Naive thymus-derived CD8-positive, alpha-beta T cell (primary cell): ENCODE measurements at regions not wholly inside any gene's neighbourhood (a gene's known extent, or its start where the extent isn't known, plus 50 kb on each side); places are given as distances from the start of the nearest gene placed in this dataset.
"Not testable (repeated sequence)": the region's sequence is repeated elsewhere in the genome, so short reads cannot be mapped to it uniquely, and the experiment has no call there.

Experiments used
- ATAC-seq, 2 donors: fragments of 150-1000 bp; cut with Tn5 transposase in 1 of 2; sonication (Bioruptor Pico), chemical (Tn5 transposase) in 1 of 2; 1 replicate in 1 of 2; 2 replicates in 1 of 2; pipeline ENCODE4 v1.10.0; 2021; ENCODE audit warnings: mild to moderate bottlenecking in 2 of 2, moderate library complexity in 2 of 2
- POLR2A ChIA-PET: fragments of 350-600 bp; sonication (Branson Sonifier 250); formaldehyde crosslinking; loops from one replicate; lab custom pipeline; 2021; ENCODE audit warnings: antibody characterized with exemption; lab: Charles Lee
- DNase-seq, 10 donors: peaks; one replicate each; pipeline versions ENCODE4 v3.0.0 to v3.0.0-alpha.2; 2020 to 2022
- H3K27ac Mint-ChIP-seq, 10 donors: one replicate each; pipeline ENCODE4 v1.8.0; 2020 to 2022; ENCODE audit warnings: mild to moderate bottlenecking in 10 of 10, mixed read lengths in 10 of 10, moderate library complexity in 4 of 10, inconsistent platforms in 1 of 10
- H3K27me3 Mint-ChIP-seq, 5 donors: one replicate each; pipeline ENCODE4 v1.8.0; 2021 to 2022; ENCODE audit warnings: mixed read lengths in 5 of 5
- H3K36me3 Mint-ChIP-seq, 3 donors: one replicate each; pipeline ENCODE4 v1.8.0; 2020 to 2022; ENCODE audit warnings: mixed read lengths in 3 of 3, mild to moderate bottlenecking in 2 of 3, inconsistent platforms in 1 of 3
- H3K4me1 Mint-ChIP-seq, 4 donors: one replicate each; pipeline ENCODE4 v1.8.0; 2021 to 2022; ENCODE audit warnings: mixed read lengths in 4 of 4
- H3K4me3 Mint-ChIP-seq, 10 donors: one replicate each; pipeline ENCODE4 v1.8.0; 2020 to 2022; ENCODE audit warnings: mild to moderate bottlenecking in 10 of 10, mixed read lengths in 10 of 10, moderate library complexity in 6 of 10, inconsistent platforms in 1 of 10
- H3K9me3 Mint-ChIP-seq, 9 donors: one replicate each; pipeline ENCODE4 v1.8.0; 2020 to 2022; ENCODE audit warnings: mixed read lengths in 9 of 9, mild to moderate bottlenecking in 3 of 9, inconsistent platforms in 1 of 9, moderate library complexity in 1 of 9

DNA sequence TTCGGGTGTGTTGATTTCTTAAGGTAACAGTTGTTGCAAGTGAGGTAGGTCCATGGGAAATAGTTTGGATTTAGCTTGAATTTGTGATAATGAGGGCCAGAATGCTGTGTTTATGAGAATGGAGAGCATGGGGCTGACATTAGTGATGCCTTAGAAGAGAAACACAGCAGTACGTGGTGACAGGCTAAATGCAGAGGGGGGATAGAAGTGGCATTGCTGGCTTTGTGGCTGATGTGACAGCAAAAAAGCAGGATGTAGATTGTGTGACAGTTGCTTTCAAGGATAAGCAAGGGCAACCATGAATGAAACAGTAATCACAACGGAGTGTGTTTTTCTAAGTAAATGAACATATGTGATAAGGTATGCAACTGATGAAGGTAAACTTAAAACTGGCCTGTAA is 103.4 kb upstream of the SGCD start:
- H3K27ac Mint-ChIP-seq, result no peak overlapping the region
- H3K9me3 Mint-ChIP-seq, result peaks cover 0 to 5% (median 0%) of the 10 kb centered on the region in 9 donors
- H3K27me3 Mint-ChIP-seq, result peaks cover 0 to 16% (median 2%) of the 10 kb centered on the region in 5 donors
- H3K36me3 Mint-ChIP-seq, result no peaks in the 10 kb centered on the region
- no peak overlapping the region for H3K4me3 Mint-ChIP-seq
- no peaks in the 10 kb centered on the region for H3K4me1 Mint-ChIP-seq
- DNase-seq, result no peak
- no peak for ATAC-seq
- POLR2A ChIA-PET, result no interaction called here

DNA sequence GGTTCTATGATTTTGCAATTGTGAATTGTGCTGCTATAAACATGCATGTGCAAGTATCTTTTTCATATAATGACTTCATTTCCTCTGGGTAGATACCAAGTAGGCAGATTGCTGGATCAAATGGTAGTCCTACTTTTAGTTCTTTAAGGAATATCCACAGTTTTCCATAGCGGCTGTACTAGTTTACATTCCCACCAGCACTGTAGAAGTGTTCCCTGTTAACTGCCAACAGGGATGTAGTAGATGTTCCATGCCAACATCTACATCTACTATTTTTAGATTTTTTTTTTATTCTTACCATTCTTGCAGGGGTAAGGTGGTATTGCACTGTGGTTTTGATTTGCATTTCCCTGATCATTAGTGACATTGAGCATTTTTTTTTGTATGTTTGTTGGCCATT is 100.5 kb upstream of the SGCD start:
- peaks cover 0 to 28% (median 2%) of the 10 kb centered on the region in 5 donors for H3K27me3 Mint-ChIP-seq
- POLR2A ChIA-PET, H3K4me3 Mint-ChIP-seq, DNase-seq, H3K4me1 Mint-ChIP-seq, H3K27ac Mint-ChIP-seq, H3K36me3 Mint-ChIP-seq, ATAC-seq, H3K9me3 Mint-ChIP-seq: not testable (repeated sequence)

DNA sequence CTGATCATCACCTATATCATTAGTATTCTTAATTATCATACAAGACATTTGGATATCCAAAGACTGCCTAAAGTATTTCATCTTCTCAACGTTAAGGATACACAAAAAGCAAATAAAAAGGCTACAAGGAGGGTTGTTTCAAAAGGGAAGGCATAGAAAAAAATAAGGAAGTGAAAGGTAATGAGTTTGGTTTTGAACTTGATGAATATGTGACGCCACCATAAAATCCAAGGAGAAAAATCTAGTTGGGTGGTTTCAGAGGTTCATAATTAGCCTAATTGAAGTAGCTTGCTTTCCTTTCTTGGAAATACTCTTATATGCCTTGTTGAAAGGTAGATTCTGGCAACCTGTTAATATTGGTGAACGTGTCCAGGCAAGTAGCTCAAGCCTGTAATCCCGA is 96.1 kb upstream of the SGCD start:
- H3K36me3 Mint-ChIP-seq, result no peaks in the 10 kb centered on the region
- H3K4me3 Mint-ChIP-seq, result no peak overlapping the region
- DNase-seq (no peak), ATAC-seq (no peak)
- no peak overlapping the region for H3K27ac Mint-ChIP-seq
- H3K27me3 Mint-ChIP-seq, result peaks cover 0 to 20% (median 2%) of the 10 kb centered on the region in 5 donors
- H3K9me3 Mint-ChIP-seq, result peaks cover 0 to 8% (median 2%) of the 10 kb centered on the region in 9 donors
- POLR2A ChIA-PET, result no interaction called here
- H3K4me1 Mint-ChIP-seq, result no peaks in the 10 kb centered on the region

DNA sequence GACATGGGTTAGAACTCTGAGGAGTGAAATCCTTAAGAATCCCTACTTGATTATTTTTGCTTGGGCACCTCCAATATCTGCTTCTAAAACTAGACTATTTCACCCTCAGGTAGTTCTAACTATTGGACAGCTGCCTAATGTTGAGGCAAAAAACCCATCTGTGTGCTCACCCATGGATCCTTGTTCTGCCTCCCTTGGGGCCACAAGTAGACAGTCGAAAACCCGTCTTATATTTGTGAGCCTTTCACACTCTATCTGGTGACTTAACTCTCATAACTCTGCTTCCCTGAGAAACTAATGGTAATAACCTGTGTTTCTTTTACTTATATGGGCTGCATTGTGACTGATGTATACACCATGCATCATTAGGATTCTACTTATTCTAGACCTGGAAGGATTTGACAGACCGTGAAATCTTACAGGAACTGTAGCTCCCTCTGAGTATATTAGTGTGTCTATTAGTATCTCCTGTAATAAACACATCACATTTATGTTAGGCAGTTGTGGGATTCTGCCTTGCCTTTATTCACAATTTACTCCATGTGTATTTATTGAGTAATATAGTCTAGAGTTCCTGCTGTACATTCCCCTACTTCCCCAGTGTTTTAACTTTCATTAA is 94.6 kb upstream of the SGCD start:
- ATAC-seq (no peak), DNase-seq (no peak)
- H3K36me3 Mint-ChIP-seq, result no peaks in the 10 kb centered on the region
- H3K4me3 Mint-ChIP-seq, result no peak overlapping the region
- peaks cover 0 to 19% (median 2%) of the 10 kb centered on the region in 5 donors for H3K27me3 Mint-ChIP-seq
- no peak overlapping the region for H3K27ac Mint-ChIP-seq
- no peaks in the 10 kb centered on the region for H3K4me1 Mint-ChIP-seq
- H3K9me3 Mint-ChIP-seq, result peaks cover 0 to 8% (median 0%) of the 10 kb centered on the region in 9 donors
- POLR2A ChIA-PET, result no interaction called here

DNA sequence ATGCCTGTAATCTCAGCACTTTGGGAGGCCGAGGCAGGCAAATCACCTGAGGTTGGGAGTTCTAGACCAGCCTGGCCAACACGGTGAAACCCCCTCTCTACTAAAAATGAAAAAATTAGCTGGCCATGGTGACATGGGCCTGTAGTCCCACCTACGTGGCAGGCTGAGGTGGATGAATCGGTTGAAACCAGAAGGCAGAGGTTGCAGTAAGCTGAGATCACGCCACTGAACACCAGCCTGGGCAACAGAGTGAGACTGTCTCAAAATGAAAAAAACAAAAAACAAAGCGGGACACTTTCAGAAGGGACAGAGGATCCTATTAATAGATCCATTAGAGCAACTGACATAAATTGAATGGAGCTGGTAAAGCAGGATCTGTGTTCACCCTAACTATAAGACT is 89.6 kb upstream of the SGCD start:
- POLR2A ChIA-PET, result no interaction called here
- Mint-ChIP-seq H3K27ac (no peak overlapping the region), H3K4me1 (no peaks in the 10 kb centered on the region), H3K27me3 (peaks cover 0 to 9% (median 0%) of the 10 kb centered on the region in 5 donors), H3K36me3 (no peaks in the 10 kb centered on the region), H3K9me3 (no peaks in the 10 kb centered on the region), H3K4me3 (no peak overlapping the region)
- ATAC-seq (no peak), DNase-seq (no peak)

DNA sequence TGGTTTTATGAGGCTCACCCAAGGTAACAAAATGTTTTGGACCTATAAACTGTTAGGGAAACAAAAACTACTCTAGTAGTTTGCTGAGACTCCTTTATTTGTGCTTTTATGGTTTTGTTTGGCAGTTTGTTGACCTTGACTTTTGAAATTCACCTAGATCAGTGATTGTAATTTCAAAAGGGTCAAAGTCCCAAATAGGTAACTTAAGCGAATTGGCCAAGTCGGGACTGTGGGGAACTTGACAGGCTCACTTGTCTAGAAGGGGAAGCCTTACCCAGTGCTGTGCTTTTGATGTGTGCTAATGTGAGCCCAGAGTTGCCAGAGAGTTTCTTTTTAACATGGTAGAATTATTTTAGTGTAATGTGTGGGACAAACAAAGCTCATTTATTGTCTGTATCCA is 87.2 kb upstream of the SGCD start:
- H3K27ac Mint-ChIP-seq, result no peak overlapping the region
- peaks cover 0 to 1% (median 0%) of the 10 kb centered on the region in 4 donors for H3K4me1 Mint-ChIP-seq
- H3K27me3 Mint-ChIP-seq, result peaks cover 0 to 9% (median 0%) of the 10 kb centered on the region in 5 donors
- POLR2A ChIA-PET, result no interaction called here
- no peak for DNase-seq
- no peak for ATAC-seq
- H3K4me3 Mint-ChIP-seq, result no peak overlapping the region
- no peaks in the 10 kb centered on the region for H3K36me3 Mint-ChIP-seq
- H3K9me3 Mint-ChIP-seq, result no peaks in the 10 kb centered on the region

DNA sequence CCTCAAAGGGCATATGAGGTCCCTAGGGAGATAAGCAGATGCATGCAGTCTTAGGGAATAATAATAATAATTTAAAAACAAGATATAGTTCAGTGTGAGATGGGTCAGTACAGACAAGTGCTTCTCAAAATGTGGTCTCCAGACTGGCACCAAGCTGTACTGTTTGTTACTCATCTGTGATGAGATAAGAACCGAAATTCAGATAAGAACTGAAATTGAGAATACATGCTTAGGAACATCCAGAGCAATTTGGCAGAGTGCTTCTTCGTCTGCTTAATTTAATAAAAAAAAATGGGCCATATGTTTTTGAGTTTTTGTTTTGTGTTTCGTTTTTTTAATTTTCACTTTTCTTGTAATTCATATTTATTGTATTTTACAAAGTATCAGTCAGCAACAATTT is 86.5 kb upstream of the SGCD start:
- POLR2A ChIA-PET, result no interaction called here

DNA sequence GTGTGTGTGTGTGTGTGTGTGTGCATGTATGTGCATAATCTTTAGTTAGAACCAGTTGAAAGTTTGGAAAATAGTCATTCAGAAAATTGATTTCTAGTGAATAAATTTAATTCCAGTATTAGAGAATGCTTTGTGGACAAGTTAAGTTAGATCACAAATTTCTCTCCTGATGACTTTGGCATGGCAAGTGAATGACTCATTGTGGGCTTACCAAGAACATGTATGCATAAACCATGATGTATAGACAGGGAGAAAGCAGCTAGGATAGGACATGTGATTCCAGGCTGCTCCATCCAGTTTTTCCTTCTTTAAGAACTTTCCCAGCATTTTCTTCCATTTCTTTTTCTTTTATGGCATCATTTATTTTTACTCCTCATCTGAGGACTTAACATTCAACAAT is 85.7 kb upstream of the SGCD start:
- DNase-seq (no peak), ATAC-seq (no peak)
- Mint-ChIP-seq H3K27me3 (peaks cover 0 to 9% (median 3%) of the 10 kb centered on the region in 5 donors), H3K9me3 (no peaks in the 10 kb centered on the region), H3K27ac (no peak overlapping the region), H3K4me3 (no peak overlapping the region), H3K36me3 (no peaks in the 10 kb centered on the region), H3K4me1 (peaks cover 0 to 1% (median 0%) of the 10 kb centered on the region in 4 donors)
- POLR2A ChIA-PET, result no interaction called here

More for the DNA sequence above, 86.5 kb upstream of the SGCD start:
- Mint-ChIP-seq H3K27ac (no peak overlapping the region), H3K9me3 (no peaks in the 10 kb centered on the region), H3K27me3 (peaks cover 0 to 9% (median 0%) of the 10 kb centered on the region in 5 donors), H3K36me3 (no peaks in the 10 kb centered on the region), H3K4me1 (peaks cover 0 to 1% (median 0%) of the 10 kb centered on the region in 4 donors), H3K4me3 (no peak overlapping the region)
- ATAC-seq (no peak), DNase-seq (no peak)

DNA sequence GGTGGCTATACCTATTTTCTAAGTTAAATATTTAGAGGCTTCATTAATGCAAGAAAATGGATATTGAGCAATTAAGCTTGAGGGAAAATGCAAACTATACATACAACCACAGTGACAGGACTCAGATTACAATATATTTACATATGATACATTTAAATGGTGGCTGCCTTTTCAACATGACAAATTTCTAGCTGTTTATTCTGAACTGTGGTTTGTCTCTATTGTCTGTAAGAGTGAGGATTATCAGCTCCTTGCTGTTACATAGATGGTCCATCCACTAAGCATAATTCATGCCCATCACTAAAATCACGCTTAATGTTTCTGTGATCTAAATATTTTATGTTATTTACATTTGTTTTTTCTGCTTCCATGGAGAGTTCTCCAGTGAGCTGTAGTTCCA is 81.1 kb upstream of the SGCD start:
- peaks cover 0 to 1% (median 0%) of the 10 kb centered on the region in 4 donors for H3K4me1 Mint-ChIP-seq
- no peak overlapping the region for H3K27ac Mint-ChIP-seq
- H3K27me3 Mint-ChIP-seq, result peaks cover 0 to 14% (median 2%) of the 10 kb centered on the region in 5 donors
- H3K36me3 Mint-ChIP-seq, result no peaks in the 10 kb centered on the region
- ATAC-seq, result no peak
- H3K9me3 Mint-ChIP-seq, result no peaks in the 10 kb centered on the region
- POLR2A ChIA-PET, result no interaction called here
- no peak for DNase-seq
- H3K4me3 Mint-ChIP-seq, result no peak overlapping the region

DNA sequence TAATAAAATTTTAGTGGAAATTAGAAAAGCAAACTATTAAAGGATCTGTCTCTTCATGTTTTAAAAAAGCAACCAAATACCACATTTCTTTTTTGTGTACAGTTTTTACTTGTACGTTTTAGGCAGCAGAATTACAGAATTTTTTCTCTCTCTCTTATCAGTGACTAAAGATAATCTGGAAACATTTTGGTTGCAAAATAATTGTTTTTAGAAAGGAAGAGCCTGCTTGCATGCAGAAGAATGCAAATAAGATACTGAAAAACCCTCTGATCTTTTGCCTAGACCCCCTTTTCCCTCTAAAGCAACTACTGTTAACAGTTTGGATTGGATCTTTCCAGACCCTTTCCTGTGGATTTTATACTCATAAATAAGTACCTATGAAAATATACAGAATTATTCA is 75.9 kb upstream of the SGCD start:
- Mint-ChIP-seq H3K4me3 (no peak overlapping the region), H3K4me1 (no peaks in the 10 kb centered on the region), H3K27ac (no peak overlapping the region), H3K9me3 (no peaks in the 10 kb centered on the region), H3K36me3 (no peaks in the 10 kb centered on the region), H3K27me3 (peaks cover 0 to 11% (median 2%) of the 10 kb centered on the region in 5 donors)
- POLR2A ChIA-PET, result no interaction called here
- no peak for ATAC-seq
- DNase-seq, result no peak

DNA sequence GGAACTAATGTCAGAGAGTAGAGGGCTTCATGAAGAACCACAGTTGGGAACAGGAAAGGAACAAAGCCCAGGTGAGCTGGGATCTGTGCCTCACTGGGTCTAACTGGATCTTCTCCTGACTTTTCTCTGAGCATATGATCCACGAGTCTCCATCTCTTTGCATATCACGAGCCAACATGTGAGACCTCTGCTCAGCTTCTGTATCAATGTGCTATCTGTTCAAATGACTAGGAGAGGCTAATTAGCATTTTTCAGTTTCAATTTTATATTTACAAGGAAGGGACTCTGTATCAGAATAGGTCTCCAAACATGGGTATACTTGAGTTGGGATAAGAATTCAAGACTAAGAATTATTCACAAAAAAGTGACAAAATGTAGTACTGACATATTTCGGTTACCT is 73.8 kb upstream of the SGCD start:
- no peak overlapping the region for H3K27ac Mint-ChIP-seq
- no peak for ATAC-seq
- peaks cover 0 to 7% (median 2%) of the 10 kb centered on the region in 5 donors for H3K27me3 Mint-ChIP-seq
- H3K9me3 Mint-ChIP-seq, result no peaks in the 10 kb centered on the region
- H3K4me1 Mint-ChIP-seq, result no peaks in the 10 kb centered on the region
- POLR2A ChIA-PET, result no interaction called here
- no peak for DNase-seq
- H3K4me3 Mint-ChIP-seq, result no peak overlapping the region
- H3K36me3 Mint-ChIP-seq, result no peaks in the 10 kb centered on the region

DNA sequence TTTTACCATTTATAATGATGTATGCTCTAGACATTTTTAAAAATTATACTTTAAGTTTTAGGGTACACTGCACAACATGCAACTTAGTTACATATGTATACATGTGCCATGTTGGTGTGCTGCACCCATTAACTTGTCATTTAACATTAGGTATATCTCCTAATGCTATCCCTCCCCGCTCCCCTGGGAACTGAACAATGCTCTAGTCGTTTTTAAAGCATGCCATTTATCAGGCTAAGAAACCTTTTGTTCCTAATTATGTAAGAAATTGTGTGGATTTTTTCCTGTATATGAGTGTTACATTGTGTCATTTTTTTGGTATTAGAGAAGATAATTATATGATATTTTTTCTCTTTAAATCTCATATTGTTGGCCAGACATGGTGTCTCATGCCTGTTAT is 72.8 kb upstream of the SGCD start:
- Mint-ChIP-seq H3K36me3 (no peaks in the 10 kb centered on the region), H3K27ac (no peak overlapping the region), H3K4me3 (no peak overlapping the region), H3K27me3 (peaks cover 0 to 3% (median 0%) of the 10 kb centered on the region in 5 donors), H3K4me1 (no peaks in the 10 kb centered on the region), H3K9me3 (no peaks in the 10 kb centered on the region)
- DNase-seq (no peak), ATAC-seq (no peak)
- POLR2A ChIA-PET, result no interaction called here

DNA sequence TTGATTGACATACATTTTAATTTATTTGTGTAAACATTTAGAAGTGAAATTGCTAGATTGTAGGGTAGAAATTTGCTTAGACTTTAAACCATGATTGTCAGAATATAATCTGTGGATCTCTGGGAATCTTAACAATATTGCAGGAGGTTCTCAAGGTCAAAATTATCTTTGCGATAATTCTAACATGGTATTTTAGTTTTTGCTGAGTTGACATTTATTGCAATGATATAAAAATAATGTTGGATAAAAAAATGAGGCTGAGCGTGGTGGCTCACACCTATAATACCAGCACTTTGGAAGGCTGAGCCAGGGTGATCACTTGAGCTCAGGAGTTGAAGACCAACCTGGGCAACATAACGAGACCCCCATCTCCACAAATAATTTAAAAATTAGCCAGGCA is 70.3 kb upstream of the SGCD start:
- Mint-ChIP-seq H3K9me3 (no peaks in the 10 kb centered on the region), H3K4me1 (no peaks in the 10 kb centered on the region), H3K27ac (no peak overlapping the region), H3K4me3 (no peak overlapping the region), H3K36me3 (no peaks in the 10 kb centered on the region), H3K27me3 (peaks cover 0 to 3% (median 0%) of the 10 kb centered on the region in 5 donors)
- no peak for DNase-seq
- POLR2A ChIA-PET, result no interaction called here
- ATAC-seq, result no peak

DNA sequence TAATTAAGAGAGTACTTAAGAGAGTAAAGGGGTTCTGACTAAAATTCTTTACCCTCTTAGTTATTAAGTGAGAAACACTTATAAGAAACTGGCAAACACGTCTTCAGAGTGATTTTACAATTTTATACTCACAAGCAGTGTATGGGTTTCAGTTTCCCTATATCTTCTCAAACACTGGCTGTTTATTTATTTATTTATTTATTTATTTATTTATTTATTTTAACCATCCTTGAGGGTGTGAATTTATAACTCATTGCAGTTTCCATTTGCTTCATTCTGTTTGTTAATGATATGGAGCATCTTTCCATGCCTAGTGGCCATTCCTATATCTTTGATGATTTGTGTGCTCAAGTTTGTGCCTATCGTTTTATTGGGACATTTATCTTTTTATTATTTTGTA is 68.0 kb upstream of the SGCD start:
- DNase-seq (no peak), ATAC-seq (no peak)
- peaks cover 0 to 5% (median 0%) of the 10 kb centered on the region in 9 donors for H3K9me3 Mint-ChIP-seq
- H3K4me3 Mint-ChIP-seq, result no peak overlapping the region
- H3K27ac Mint-ChIP-seq, result no peak overlapping the region
- H3K36me3 Mint-ChIP-seq, result no peaks in the 10 kb centered on the region
- H3K27me3 Mint-ChIP-seq, result peaks cover 2 to 18% (median 4%) of the 10 kb centered on the region in 5 donors
- H3K4me1 Mint-ChIP-seq, result no peaks in the 10 kb centered on the region
- POLR2A ChIA-PET, result no interaction called here
